Iris pigment epithelial cell (primary cell): ENCODE measurements at regions not wholly inside any gene's neighbourhood (a gene's known extent, or its start where the extent isn't known, plus 50 kb on each side); places are given as distances from the start of the nearest gene placed in this dataset.

Experiments
- DNase-seq: peaks from one replicate; pipeline ENCODE4 v3.0.0-alpha.2; 2011; ENCODE audit warnings: low read depth

GRCh38 chr6:91464201-91464600 is 877.3 kb upstream of the MAP3K7 start:
- no peak for DNase-seq

DNA sequence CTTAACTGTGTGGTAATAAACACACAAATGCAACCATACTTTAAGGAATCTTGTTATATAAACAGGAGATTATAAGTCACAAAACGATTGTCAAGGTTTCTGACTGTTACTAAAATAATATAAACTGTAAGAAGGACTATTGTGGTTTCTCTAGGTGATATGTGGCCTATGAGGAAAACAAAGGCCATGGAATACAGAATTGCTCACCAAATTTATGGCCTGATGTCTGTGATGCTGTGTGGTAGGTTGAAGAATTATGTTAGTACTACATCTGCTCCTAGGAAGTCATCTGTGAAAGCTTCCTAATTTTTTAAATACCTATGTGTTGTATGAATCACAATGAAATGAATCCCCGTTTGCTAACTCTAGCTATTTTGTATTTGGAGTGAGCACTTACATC is 875.4 kb upstream of the MAP3K7 start:
- DNase-seq, result peak; percentile 16

DNA sequence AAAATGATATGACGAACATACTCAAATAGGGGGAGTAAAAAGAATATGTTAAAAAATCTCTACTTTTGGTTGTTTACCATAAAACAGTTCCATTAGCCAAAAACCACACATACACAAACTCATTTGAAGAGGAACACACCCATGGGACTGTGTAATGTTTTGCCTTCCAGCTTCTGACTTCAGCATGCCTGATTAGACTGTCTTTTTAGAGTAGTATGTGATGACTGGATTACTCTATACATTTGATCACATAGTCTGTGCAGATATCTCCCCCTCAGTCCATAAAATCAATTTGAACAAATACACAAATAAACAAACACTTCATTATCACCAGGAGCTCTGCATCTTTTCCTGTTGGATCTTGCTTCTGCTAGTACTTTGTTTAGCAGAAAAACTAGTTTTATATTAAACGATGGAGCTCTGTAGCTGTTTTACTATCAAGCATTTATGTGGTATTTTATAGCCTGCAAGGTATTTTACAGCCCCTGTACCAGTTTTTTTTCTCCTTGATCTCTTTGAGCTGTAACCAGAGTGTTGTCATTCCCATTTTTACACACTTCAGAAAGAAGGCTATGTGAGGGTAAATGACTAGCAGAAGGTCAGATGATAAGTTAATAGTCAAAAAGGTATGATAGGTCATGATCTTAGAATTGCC is 866.5 kb upstream of the MAP3K7 start:
- no peak for DNase-seq

- DNase-seq, result peak; percentile 37
Observed at GRCh38 chr6:91449539-91449938, 862.7 kb upstream of the MAP3K7 start.

GRCh38 chr6:91447530-91448254 is 860.8 kb upstream of the MAP3K7 start:
- DNase-seq, result no peak

GRCh38 chr6:91447081-91447480 is 860.2 kb upstream of the MAP3K7 start:
- no peak for DNase-seq

DNA sequence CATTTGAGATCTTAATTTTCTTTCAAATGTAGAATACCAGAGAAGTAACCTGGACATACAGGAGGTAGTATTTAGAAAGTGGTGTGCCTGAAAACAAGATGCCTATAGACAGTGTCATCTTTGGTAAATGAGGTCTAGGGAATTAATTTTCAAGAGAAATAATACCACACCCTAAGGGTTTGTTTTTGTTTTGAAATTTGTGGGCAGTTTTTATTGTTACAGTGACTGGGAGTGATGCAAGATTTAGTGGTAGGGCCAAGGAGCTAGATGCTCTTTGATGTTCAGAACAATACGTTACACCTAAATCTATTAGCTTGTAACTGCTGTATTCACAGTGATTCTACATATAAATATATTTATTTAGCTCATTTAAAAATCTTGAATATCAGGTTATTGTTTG is 856.5 kb upstream of the MAP3K7 start:
- no peak for DNase-seq

- DNase-seq, result no peak
Observed at GRCh38 chr6:91442342-91442741, 855.5 kb upstream of the MAP3K7 start.

DNA sequence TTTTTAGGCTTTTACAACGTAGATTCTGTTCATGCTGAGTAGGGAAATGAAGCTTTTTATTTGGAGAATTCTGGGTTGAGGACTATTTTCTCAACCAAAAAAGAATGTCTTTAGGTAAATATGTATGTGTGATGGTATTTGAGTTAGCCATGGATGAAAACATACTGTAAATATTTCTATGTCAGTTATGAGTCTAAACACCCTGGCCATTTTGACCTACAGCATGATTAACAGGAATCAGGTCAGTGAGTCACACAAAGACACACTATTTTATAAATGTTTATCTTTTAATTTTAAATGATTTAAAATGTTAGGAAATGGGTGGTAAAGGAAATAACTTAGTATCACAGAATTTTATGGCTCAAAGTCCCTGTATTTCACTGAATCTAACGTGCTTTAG is 851.7 kb upstream of the MAP3K7 start:
- peak; percentile 38 for DNase-seq

DNA sequence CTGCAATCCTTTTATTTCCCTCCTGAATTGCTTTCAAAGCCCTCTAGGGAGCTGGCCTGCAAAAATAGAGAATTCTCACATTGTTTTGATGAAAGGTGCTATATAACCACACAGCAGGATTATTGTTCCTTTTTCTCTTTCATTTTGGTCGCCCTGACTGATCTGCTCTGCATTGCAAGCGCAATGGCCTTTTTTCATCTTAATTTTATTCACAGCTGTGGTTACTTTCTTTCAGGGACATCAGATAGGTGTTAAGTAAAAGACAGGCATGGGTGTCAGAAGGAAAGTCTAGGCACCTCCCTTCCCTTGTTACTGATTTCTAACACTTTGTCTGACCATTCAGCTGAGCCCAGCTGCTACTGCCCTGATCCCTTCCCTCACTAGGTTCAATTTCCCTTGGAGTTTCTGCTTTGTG is 850.5 kb upstream of the MAP3K7 start:
- no peak for DNase-seq

DNA sequence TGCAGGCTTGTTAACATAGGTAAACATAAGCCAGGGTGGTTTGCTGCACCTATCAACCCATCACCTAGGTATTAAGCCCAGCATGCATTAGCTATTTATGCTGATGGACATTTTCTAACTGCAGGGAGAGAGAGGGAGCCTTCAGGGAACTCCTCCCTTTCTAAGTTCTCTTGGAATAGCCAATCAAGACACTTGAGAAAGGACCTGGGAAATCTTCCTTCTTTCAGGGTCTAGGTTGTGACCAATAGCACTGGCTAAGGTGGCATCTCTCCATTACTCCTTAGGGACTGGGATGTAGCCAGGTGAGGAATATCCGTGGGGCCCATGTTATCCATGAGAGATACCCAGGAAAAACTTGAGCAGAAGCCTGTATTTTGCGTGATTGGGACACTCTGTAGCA is 849.6 kb upstream of the MAP3K7 start:
- DNase-seq, result no peak

GRCh38 chr6:91435630-91436029 is 848.8 kb upstream of the MAP3K7 start:
- no peak for DNase-seq

DNA sequence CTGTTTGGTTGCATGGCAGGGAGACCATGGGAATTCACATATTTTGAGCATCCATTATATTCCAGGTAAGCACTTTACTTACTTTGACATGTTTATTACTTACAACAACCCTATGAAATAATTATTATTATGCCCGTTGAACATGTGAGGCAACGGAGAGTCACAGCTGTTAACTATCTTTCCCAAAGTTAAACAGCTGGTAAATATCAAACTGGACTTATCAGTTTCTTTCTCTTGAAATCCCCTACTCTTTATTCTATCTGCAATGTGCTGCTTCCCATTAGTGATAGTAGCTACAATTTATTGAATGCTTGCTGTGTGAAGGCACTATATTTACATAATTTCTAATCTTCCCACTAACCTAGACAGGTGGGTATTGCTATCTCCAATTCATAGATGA is 847.7 kb upstream of the MAP3K7 start:
- DNase-seq, result no peak

DNA sequence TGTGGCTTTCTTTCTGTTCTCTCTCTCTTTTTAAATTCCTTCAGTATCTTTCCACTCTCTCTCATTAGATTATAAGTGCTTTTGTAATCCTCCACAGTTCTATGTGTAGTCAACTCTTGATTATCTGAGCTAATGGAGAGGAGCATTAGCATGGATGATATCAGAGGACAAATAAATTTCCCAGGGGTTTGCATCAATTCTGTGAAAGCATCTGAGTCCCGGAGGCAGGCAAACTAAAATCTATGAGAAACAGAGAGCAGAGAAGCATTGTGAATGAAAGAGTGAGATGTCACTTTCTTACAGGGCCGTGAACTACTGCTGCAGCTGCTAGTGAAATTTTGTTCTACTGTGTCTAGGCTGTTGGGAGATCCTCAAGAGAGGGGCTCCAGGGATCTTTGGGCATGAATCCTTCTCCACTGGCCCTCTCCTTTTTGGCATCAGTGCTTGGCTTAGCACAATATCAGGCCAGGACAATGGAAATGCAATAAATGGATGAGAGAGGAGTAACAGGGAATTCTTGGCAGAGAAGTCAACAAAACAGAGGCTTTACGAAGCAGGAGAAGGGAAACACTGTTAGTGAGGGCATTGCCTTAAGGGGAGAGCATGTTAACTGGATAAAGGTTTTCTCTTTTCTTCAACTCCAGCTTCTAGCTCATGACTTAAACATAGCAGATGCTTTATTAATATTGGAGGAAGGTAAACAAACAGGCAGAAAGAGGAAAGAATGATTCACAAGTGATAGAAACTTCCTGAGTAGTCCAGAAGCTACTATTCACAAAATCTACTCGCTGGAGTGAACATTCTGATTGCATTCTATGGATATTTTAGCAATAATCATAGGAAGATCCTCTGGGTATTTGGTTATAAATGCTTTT is 847.0 kb upstream of the MAP3K7 start:
- peak; percentile 37 for DNase-seq

DNA sequence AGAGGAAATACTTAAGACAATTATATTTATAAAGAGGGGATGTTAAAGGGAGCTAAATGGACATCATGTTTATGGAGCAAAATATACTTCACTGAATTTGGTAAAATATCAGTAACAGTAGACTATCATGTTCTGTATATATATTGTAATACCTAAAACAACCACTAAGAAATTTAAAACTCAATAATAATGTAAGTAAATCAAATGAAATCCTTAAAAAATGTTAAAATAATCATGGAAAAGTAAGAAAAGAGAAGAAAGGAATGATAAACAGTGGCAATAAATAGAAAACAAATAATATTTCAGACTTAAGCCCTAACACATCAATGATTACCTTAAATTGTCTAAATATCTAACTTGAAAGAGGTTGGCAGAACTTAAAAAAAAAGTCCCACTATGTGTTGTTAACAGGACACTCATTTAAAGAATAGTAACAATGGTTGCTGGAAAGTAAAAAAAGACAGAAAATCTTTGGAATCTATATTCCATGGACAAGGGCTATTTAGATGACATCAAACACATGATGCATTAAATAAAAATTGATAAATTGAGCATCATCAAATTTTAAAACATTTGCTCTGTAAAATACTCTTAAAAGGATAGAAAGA is 842.2 kb upstream of the MAP3K7 start:
- DNase-seq, result no peak

GRCh38 chr6:91428296-91428695 is 841.4 kb upstream of the MAP3K7 start:
- DNase-seq, result no peak

DNA sequence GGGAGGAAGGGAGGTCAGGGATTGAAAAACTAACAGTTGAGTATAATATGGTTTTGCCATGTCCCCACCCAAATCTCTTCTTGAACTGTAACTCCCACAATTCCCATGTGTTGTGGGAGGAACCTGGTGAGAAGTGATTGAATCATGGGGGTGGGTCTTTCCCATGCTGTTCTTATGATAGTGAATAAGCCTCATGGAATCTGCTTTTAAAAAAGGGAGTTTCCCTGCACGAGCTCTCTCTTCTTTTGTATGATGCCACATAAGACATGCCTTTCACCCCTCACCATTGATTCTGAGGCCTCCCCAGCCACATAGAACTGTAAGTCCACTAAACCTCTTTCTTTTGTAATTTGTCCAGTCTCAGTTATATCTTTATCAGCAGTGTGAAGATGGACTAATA is 833.4 kb upstream of the MAP3K7 start:
- peak; percentile 5 for DNase-seq

GRCh38 chr6:91415031-91415605 is 828.2 kb upstream of the MAP3K7 start:
- DNase-seq, result no peak

DNA sequence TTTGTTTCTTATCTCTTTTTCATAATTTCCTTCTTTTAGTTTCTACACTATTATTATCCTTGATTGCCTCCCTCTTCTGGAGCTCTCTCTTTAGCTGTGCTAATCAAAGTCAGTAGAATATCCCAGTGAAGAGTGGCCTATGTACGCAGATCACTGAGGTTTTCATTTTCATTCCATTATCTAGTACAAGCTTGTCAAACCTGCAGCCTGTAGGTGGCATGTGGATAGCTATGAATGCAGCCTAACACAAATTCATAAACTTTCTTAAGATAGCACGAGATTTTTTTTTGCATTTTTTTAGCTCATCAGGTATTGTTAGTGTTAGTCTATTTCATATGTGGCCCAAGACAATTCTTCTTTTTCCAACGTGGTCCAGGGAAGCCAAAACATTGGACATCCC is 825.7 kb upstream of the MAP3K7 start:
- DNase-seq, result no peak

DNA sequence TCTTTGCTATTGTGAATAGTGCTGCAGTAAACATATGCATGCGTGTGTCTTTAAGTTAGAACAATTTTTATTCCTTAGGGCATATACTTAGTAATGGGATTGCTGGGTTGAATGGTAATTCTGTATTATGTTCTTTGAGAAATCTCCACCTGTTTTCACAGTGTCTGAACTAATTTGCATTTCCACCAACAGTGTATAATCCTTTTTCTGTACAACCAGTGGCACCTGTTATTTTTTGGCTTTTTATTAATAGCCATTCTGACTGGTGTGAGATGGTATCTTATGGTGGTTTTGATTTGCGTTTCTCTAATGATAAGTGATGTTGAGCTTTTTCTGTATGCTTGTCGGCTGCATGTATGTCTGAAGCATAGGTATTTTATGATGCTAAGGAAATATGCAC is 820.8 kb upstream of the MAP3K7 start:
- no peak for DNase-seq

- no peak for DNase-seq
Observed at GRCh38 chr6:91392951-91393350, 806.1 kb upstream of the MAP3K7 start.
